Mesendoderm (in vitro differentiated cells): ENCODE measurements at regions not wholly inside any gene's neighbourhood (a gene's known extent, or its start where the extent isn't known, plus 50 kb on each side); places are given as distances from the start of the nearest gene placed in this dataset.

Experiments
- DNase-seq: peaks from one replicate; pipeline ENCODE4 v3.0.0; 2013
- H2AK5ac ChIP-seq: 2 replicates; pipeline ENCODE4 v1.6.1; 2013; ENCODE audit warnings: low read length, inconsistent platforms
- H2BK120ac ChIP-seq: 2 replicates; pipeline ENCODE4 v1.6.1; 2013; ENCODE audit warnings: low read depth, mild to moderate bottlenecking, low read length, moderate library complexity, mixed read lengths
- H2BK15ac ChIP-seq: replicated peaks from 2 replicates; pipeline ENCODE4 v1.6.1; 2013; ENCODE audit warnings: low read depth, mild to moderate bottlenecking, moderate library complexity
- H2BK5ac ChIP-seq: 2 replicates; pipeline ENCODE4 v1.6.1; 2013; ENCODE audit warnings: low read length, inconsistent platforms
- H3K18ac ChIP-seq: 2 replicates; pipeline ENCODE4 v1.6.1; 2013; ENCODE audit warnings: mild to moderate bottlenecking, low read length, mixed read lengths
- H3K23ac ChIP-seq: one replicate; pipeline ENCODE4 v1.6.1; 2013; ENCODE audit warnings: low read length
- H3K27ac ChIP-seq: 2 replicates; pipeline ENCODE4 v1.5.1; 2013; ENCODE audit warnings: low read depth, mild to moderate bottlenecking, inconsistent platforms, low read length, moderate library complexity
- H3K27me3 ChIP-seq: 2 replicates; pipeline ENCODE4 v1.6.1; 2013; ENCODE audit warnings: low read length, control low read depth, mild to moderate bottlenecking, inconsistent platforms; ENCODE audit not compliant: insufficient read depth, poor library complexity
- H3K36me3 ChIP-seq: 2 replicates; pipeline ENCODE4 v1.6.1; 2013; ENCODE audit warnings: low read length, inconsistent platforms; ENCODE audit not compliant: control insufficient read depth, insufficient read depth
- H3K4ac ChIP-seq: one replicate; pipeline ENCODE4 v1.6.1; 2013; ENCODE audit warnings: low read depth, mild to moderate bottlenecking, low read length, moderate library complexity
- H3K4me1 ChIP-seq: 2 replicates; pipeline ENCODE4 v1.6.1; 2013; ENCODE audit warnings: low read depth, low read length, inconsistent platforms; ENCODE audit not compliant: control insufficient read depth
- H3K4me2 ChIP-seq: 2 replicates; pipeline ENCODE4 v1.6.1; 2013; ENCODE audit warnings: low read length
- H3K4me3 ChIP-seq: 2 replicates; pipeline ENCODE4 v1.5.1; 2013; ENCODE audit warnings: mild to moderate bottlenecking, low read length
- H3K56ac ChIP-seq: one replicate; pipeline ENCODE4 v1.6.1; 2013; ENCODE audit warnings: low read length
- H3K79me1 ChIP-seq: 2 replicates; pipeline ENCODE4 v1.6.1; 2013; ENCODE audit warnings: low read length, inconsistent platforms
- H3K79me2 ChIP-seq: 2 replicates; pipeline ENCODE4 v1.6.1; 2013; ENCODE audit warnings: mild to moderate bottlenecking, low read length; ENCODE audit not compliant: control insufficient read depth, insufficient read depth
- H3K9ac ChIP-seq: 2 replicates; pipeline ENCODE4 v1.6.1; 2013; ENCODE audit warnings: low read length, inconsistent platforms
- H4K5ac ChIP-seq: one replicate; pipeline ENCODE4 v1.6.1; 2013; ENCODE audit warnings: low read length
- H4K8ac ChIP-seq: one replicate; pipeline ENCODE4 v1.6.1; 2013; ENCODE audit warnings: low read depth, mild to moderate bottlenecking, control low read depth, low read length, moderate library complexity
- WGBS: extraction: QIAGEN DNeasy Blood & Tissue Kit; methylation state at CpG from one replicate; pipeline ENCODE4 v1.1.7; 2013; ENCODE audit warnings: low lambda C conversion rate, missing lambda C conversion rate; ENCODE audit not compliant: insufficient coverage; ENCODE audit errors: extremely low coverage; 5-methylcytosine and 5-hydroxymethylcytosine counted together

- no peaks in the 10 kb centered on the region for H3K36me3 ChIP-seq
- H3K23ac ChIP-seq, result no peak overlapping the region
- no peak overlapping the region for H2BK15ac ChIP-seq
- H3K56ac ChIP-seq, result no peak overlapping the region
- H2AK5ac ChIP-seq, result no peak overlapping the region
- H3K27me3 ChIP-seq, result no peaks in the 10 kb centered on the region
- no peak overlapping the region for H2BK5ac ChIP-seq
- H2BK120ac ChIP-seq, result no peak overlapping the region
- no peak overlapping the region for H4K5ac ChIP-seq
- no peaks in the 10 kb centered on the region for H3K4me1 ChIP-seq
- H3K79me1 ChIP-seq, result no peaks in the 10 kb centered on the region
- no peak overlapping the region for H3K18ac ChIP-seq
- H3K27ac ChIP-seq, result no peak overlapping the region
- no peak for DNase-seq
- no peaks in the 10 kb centered on the region for H3K79me2 ChIP-seq
- H3K4me2 ChIP-seq, result no peak overlapping the region
- H3K4ac ChIP-seq, result no peak overlapping the region
- no peak overlapping the region for H3K4me3 ChIP-seq
- no CpG with 5 or more reads among the region's 2 CpGs for WGBS
- H4K8ac ChIP-seq, result no peak overlapping the region
- no peak overlapping the region for H3K9ac ChIP-seq
These were observed 155.8 kb downstream of the FAM43A start for GRCh38 chr3:194841515-194841841.

DNA sequence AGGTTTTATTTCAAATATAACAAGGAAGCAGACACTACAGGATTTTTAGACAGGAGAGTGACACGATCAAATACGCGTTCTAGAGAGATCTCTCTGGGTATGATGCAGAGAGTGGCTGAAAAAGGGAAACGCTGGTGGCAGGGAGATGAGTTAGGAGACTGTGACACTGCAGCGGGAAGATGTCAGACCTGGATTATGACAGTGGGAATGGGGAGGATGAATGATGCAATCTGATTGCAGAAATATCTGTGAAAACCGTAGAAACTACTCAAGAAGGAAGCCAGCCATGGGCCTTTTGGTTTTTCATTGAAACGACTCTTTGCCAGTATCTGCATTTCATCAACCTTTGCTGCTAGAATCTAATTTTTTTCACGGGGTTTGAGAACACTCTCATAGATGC lies 157.9 kb downstream of the FAM43A start:
- no peaks in the 10 kb centered on the region for H3K4me1 ChIP-seq
- no peak overlapping the region for H3K56ac ChIP-seq
- H2AK5ac ChIP-seq, result no peak overlapping the region
- no peak overlapping the region for H3K4ac ChIP-seq
- no peak overlapping the region for H3K23ac ChIP-seq
- H3K79me2 ChIP-seq, result no peaks in the 10 kb centered on the region
- no peak overlapping the region for H2BK15ac ChIP-seq
- H3K4me2 ChIP-seq, result no peak overlapping the region
- H4K8ac ChIP-seq, result no peak overlapping the region
- no peak overlapping the region for H3K9ac ChIP-seq
- no peak overlapping the region for H2BK5ac ChIP-seq
- no peak overlapping the region for H3K27ac ChIP-seq
- WGBS, result no CpG with 5 or more reads among the region's 8 CpGs
- H2BK120ac ChIP-seq, result no peak overlapping the region
- H4K5ac ChIP-seq, result no peak overlapping the region
- no peak for DNase-seq
- H3K18ac ChIP-seq, result no peak overlapping the region
- no peak overlapping the region for H3K4me3 ChIP-seq
- H3K36me3 ChIP-seq, result no peaks in the 10 kb centered on the region
- H3K79me1 ChIP-seq, result no peaks in the 10 kb centered on the region
- H3K27me3 ChIP-seq, result no peaks in the 10 kb centered on the region

- no peaks in the 10 kb centered on the region for H3K79me2 ChIP-seq
- no CpG with 5 or more reads among the region's 3 CpGs for WGBS
These were observed 158.4 kb downstream of the FAM43A start for GRCh38 chr3:194844046-194844445.

GRCh38 chr3:194849166-194849875 lies 163.6 kb downstream of the FAM43A start:
- H2AK5ac ChIP-seq, result no peak overlapping the region
- H3K9ac ChIP-seq, result no peak overlapping the region
- no peaks in the 10 kb centered on the region for H3K27me3 ChIP-seq
- no peak overlapping the region for H3K18ac ChIP-seq
- no peak overlapping the region for H3K4ac ChIP-seq
- no peak overlapping the region for H3K27ac ChIP-seq
- no peak overlapping the region for H4K5ac ChIP-seq
- no peak overlapping the region for H2BK120ac ChIP-seq
- no peak overlapping the region for H4K8ac ChIP-seq
- no peak overlapping the region for H3K4me3 ChIP-seq
- no peaks in the 10 kb centered on the region for H3K79me1 ChIP-seq
- H3K56ac ChIP-seq, result no peak overlapping the region
- no peak for DNase-seq
- H3K36me3 ChIP-seq, result no peaks in the 10 kb centered on the region
- no peaks in the 10 kb centered on the region for H3K79me2 ChIP-seq
- no CpG with 5 or more reads among the region's 6 CpGs for WGBS
- no peak overlapping the region for H3K4me2 ChIP-seq
- H3K4me1 ChIP-seq, result no peaks in the 10 kb centered on the region
- H2BK5ac ChIP-seq, result no peak overlapping the region
- no peak overlapping the region for H2BK15ac ChIP-seq
- H3K23ac ChIP-seq, result no peak overlapping the region

More at GRCh38 chr3:194844046-194844445, 158.4 kb downstream of the FAM43A start:
- Histone ChIP-seq H3K79me1 (no peaks in the 10 kb centered on the region), H2AK5ac (no peak overlapping the region), H3K23ac (no peak overlapping the region), H3K9ac (no peak overlapping the region), H3K4ac (no peak overlapping the region), H3K27ac (no peak overlapping the region), H2BK120ac (no peak overlapping the region), H4K5ac (no peak overlapping the region), H3K56ac (no peak overlapping the region), H3K4me1 (no peaks in the 10 kb centered on the region), H2BK15ac (no peak overlapping the region), H3K4me2 (no peak overlapping the region), H3K4me3 (no peak overlapping the region), H3K27me3 (no peaks in the 10 kb centered on the region), H3K36me3 (no peaks in the 10 kb centered on the region), H2BK5ac (no peak overlapping the region), H3K18ac (no peak overlapping the region), H4K8ac (no peak overlapping the region)
- DNase-seq, result no peak

DNA sequence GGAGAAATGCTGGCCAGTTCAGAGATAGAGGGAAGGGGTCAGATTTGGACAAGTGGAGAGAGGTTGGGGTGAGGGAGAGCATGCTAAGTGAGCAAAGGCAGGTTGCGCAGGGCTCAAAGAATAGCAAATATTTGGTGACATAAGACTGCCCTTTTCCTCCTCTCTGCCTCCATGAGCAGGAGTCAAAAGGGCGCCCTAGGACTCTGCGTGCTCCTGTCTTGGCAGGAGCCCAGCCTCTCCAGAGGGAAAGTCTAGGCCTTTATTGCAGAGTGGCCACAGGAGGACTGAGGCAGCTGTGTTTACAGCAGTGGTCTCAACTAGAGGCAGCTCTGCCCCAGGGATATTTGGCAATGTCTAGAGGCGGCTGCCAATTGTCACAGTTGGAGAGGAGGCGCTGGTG lies 165.6 kb downstream of the FAM43A start:
- no peak overlapping the region for H2BK5ac ChIP-seq

GRCh38 chr3:194851941-194852340 lies 166.3 kb downstream of the FAM43A start:
- H3K23ac ChIP-seq, result no peak overlapping the region
- no peak for DNase-seq
- H3K36me3 ChIP-seq, result no peaks in the 10 kb centered on the region
- H2BK5ac ChIP-seq, result no peak overlapping the region
- H3K27ac ChIP-seq, result no peak overlapping the region
- no peak overlapping the region for H2BK120ac ChIP-seq
- H3K79me2 ChIP-seq, result no peaks in the 10 kb centered on the region
- no peak overlapping the region for H3K56ac ChIP-seq
- no peak overlapping the region for H2AK5ac ChIP-seq
- H3K9ac ChIP-seq, result no peak overlapping the region
- H3K18ac ChIP-seq, result no peak overlapping the region
- no peak overlapping the region for H4K8ac ChIP-seq
- H2BK15ac ChIP-seq, result no peak overlapping the region
- H3K27me3 ChIP-seq, result no peaks in the 10 kb centered on the region
- H3K4me3 ChIP-seq, result no peak overlapping the region
- no peaks in the 10 kb centered on the region for H3K4me1 ChIP-seq
- H3K79me1 ChIP-seq, result no peaks in the 10 kb centered on the region
- H3K4ac ChIP-seq, result no peak overlapping the region
- H4K5ac ChIP-seq, result no peak overlapping the region
- no peak overlapping the region for H3K4me2 ChIP-seq
- WGBS, result no CpG with 5 or more reads among the region's 5 CpGs

More for the DNA sequence above, 165.6 kb downstream of the FAM43A start:
- no peak overlapping the region for H3K27ac ChIP-seq
- H3K4me2 ChIP-seq, result no peak overlapping the region
- H3K27me3 ChIP-seq, result no peaks in the 10 kb centered on the region
- no peak overlapping the region for H3K9ac ChIP-seq
- H3K4ac ChIP-seq, result no peak overlapping the region
- no peaks in the 10 kb centered on the region for H3K36me3 ChIP-seq
- H2BK15ac ChIP-seq, result no peak overlapping the region
- WGBS, result no CpG with 5 or more reads among the region's 5 CpGs
- no peak overlapping the region for H4K8ac ChIP-seq
- H3K18ac ChIP-seq, result no peak overlapping the region
- H3K79me1 ChIP-seq, result no peaks in the 10 kb centered on the region
- no peaks in the 10 kb centered on the region for H3K79me2 ChIP-seq
- H2BK120ac ChIP-seq, result no peak overlapping the region
- no peak overlapping the region for H4K5ac ChIP-seq
- H3K4me1 ChIP-seq, result no peaks in the 10 kb centered on the region
- no peak for DNase-seq
- H3K23ac ChIP-seq, result no peak overlapping the region
- H2AK5ac ChIP-seq, result no peak overlapping the region
- H3K4me3 ChIP-seq, result no peak overlapping the region
- no peak overlapping the region for H3K56ac ChIP-seq
